H9 (cell line): ENCODE measurements at regions not wholly inside any gene's neighbourhood (a gene's known extent, or its start where the extent isn't known, plus 50 kb on each side); places are given as distances from the start of the nearest gene placed in this dataset.

Experiments
- DNase-seq: peaks from one replicate; pipeline ENCODE4 v3.0.0-alpha.2; 2017
- H2AFZ ChIP-seq: one replicate; pipeline ENCODE4 v1.6.1; 2013; ENCODE audit warnings: mild to moderate bottlenecking, low read length, control low read depth, moderate library complexity
- H2AK5ac ChIP-seq: 2 replicates; pipeline ENCODE4 v1.6.1; 2013; ENCODE audit warnings: low read length, control low read depth, mixed read lengths; ENCODE audit not compliant: insufficient read length
- H2BK120ac ChIP-seq: one replicate; pipeline ENCODE4 v1.6.1; 2013; ENCODE audit warnings: low read depth, mild to moderate bottlenecking, low read length, control low read depth, inconsistent platforms; ENCODE audit not compliant: poor library complexity, severe bottlenecking
- H2BK12ac ChIP-seq: 2 replicates; pipeline ENCODE4 v1.6.1; 2013; ENCODE audit warnings: low read length, control low read depth, mixed read lengths, low read depth; ENCODE audit not compliant: insufficient read length
- H2BK15ac ChIP-seq: 2 replicates; pipeline ENCODE4 v1.6.1; 2013; ENCODE audit warnings: low read depth, low read length, control low read depth
- H2BK20ac ChIP-seq: one replicate; pipeline ENCODE4 v1.6.1; 2013; ENCODE audit warnings: low read depth, mild to moderate bottlenecking, low read length, control low read depth, inconsistent platforms; ENCODE audit not compliant: poor library complexity, severe bottlenecking
- H2BK5ac ChIP-seq: 2 replicates; pipeline ENCODE4 v1.6.1; 2013; ENCODE audit warnings: low read length, control low read depth, mixed read lengths; ENCODE audit not compliant: insufficient read length
- H3K14ac ChIP-seq: 2 replicates; pipeline ENCODE4 v1.6.1; 2013; ENCODE audit warnings: low read length, control low read depth; ENCODE audit not compliant: insufficient read depth
- H3K18ac ChIP-seq: 2 replicates; pipeline ENCODE4 v1.6.1; 2013; ENCODE audit warnings: low read depth, mild to moderate bottlenecking, mixed read lengths, low read length, control low read depth; ENCODE audit not compliant: insufficient read length
- H3K23ac ChIP-seq: 2 replicates; pipeline ENCODE4 v1.6.1; 2013; ENCODE audit warnings: low read length, control low read depth, mixed read lengths, low read depth; ENCODE audit not compliant: insufficient read length
- H3K23me2 ChIP-seq: 2 replicates; pipeline ENCODE4 v1.6.1; 2013; ENCODE audit warnings: low read depth, mild to moderate bottlenecking, mixed read lengths, low read length, control low read depth; ENCODE audit not compliant: insufficient read length, poor library complexity, severe bottlenecking
- H3K27ac ChIP-seq: 2 replicates; pipeline ENCODE4 v1.5.1; 2013; ENCODE audit warnings: low read length, control low read depth, mixed read lengths, low read depth; ENCODE audit not compliant: insufficient read length
- H3K27me3 ChIP-seq: 2 replicates; pipeline ENCODE4 v1.6.1; 2013; ENCODE audit warnings: low read length, control low read depth, inconsistent platforms; ENCODE audit not compliant: insufficient read depth
- H3K4ac ChIP-seq: 2 replicates; pipeline ENCODE4 v1.6.1; 2013; ENCODE audit warnings: low read depth, mild to moderate bottlenecking, control low read depth, inconsistent platforms, low read length, moderate library complexity
- H3K4me1 ChIP-seq: 2 replicates; pipeline ENCODE4 v1.6.1; 2013; ENCODE audit warnings: low read length, control low read depth, inconsistent platforms; ENCODE audit not compliant: insufficient read depth
- H3K4me2 ChIP-seq: 2 replicates; pipeline ENCODE4 v1.6.1; 2013; ENCODE audit warnings: low read length, control low read depth, mixed read lengths; ENCODE audit not compliant: insufficient read length, insufficient read depth
- H3K56ac ChIP-seq: 2 replicates; pipeline ENCODE4 v1.6.1; 2013; ENCODE audit warnings: low read depth, mild to moderate bottlenecking, mixed read lengths, low read length, control low read depth; ENCODE audit not compliant: insufficient read length
- H3K79me1 ChIP-seq: 2 replicates; pipeline ENCODE4 v1.6.1; 2013; ENCODE audit warnings: low read depth, mild to moderate bottlenecking, moderate library complexity, low read length, control low read depth, inconsistent platforms; ENCODE audit not compliant: insufficient read depth, poor library complexity, severe bottlenecking
- H3K79me2 ChIP-seq: 2 replicates; pipeline ENCODE4 v1.6.1; 2013; ENCODE audit warnings: low read length, control low read depth, inconsistent platforms; ENCODE audit not compliant: insufficient read depth
- H3K9ac ChIP-seq: 2 replicates; pipeline ENCODE4 v1.6.1; 2013; ENCODE audit warnings: low read length, control low read depth, mixed read lengths; ENCODE audit not compliant: insufficient read length; ENCODE audit errors: extremely low read depth
- H3K9me3 ChIP-seq: one replicate; pipeline ENCODE4 v1.6.1; 2013; ENCODE audit warnings: low read depth, low read length, inconsistent platforms; ENCODE audit not compliant: control insufficient read depth
- H3T11ph ChIP-seq: one replicate; pipeline ENCODE4 v1.6.1; 2013; ENCODE audit warnings: mild to moderate bottlenecking, low read length, control low read depth, inconsistent platforms
- H4K20me1 ChIP-seq: one replicate; pipeline ENCODE4 v1.6.1; 2013; ENCODE audit not compliant: control insufficient read depth, insufficient read length, insufficient read depth
- H4K5ac ChIP-seq: 2 replicates; pipeline ENCODE4 v1.6.1; 2013; ENCODE audit warnings: low read depth, mild to moderate bottlenecking, mixed read lengths, low read length, control low read depth; ENCODE audit not compliant: insufficient read length
- H4K8ac ChIP-seq: replicated peaks from 2 replicates; pipeline ENCODE4 v1.6.1; 2013; ENCODE audit warnings: low read length, control low read depth, mixed read lengths, low read depth; ENCODE audit not compliant: insufficient read length
- H4K91ac ChIP-seq: 2 replicates; pipeline ENCODE4 v1.6.1; 2013; ENCODE audit warnings: low read depth, mild to moderate bottlenecking, moderate library complexity, mixed read lengths, low read length, control low read depth; ENCODE audit not compliant: insufficient read length
- H3K27ac Mint-ChIP-seq, 3 experiments: 2 replicates in 2 of 3; 3 replicates in 1 of 3; pipeline ENCODE4 v1.8.0; 2020 to 2021; ENCODE audit warnings: mixed read lengths in 3 of 3, mild to moderate bottlenecking in 1 of 3, moderate library complexity in 1 of 3
- H3K27me3 Mint-ChIP-seq: 2 replicates; pipeline ENCODE4 v1.8.0; 2021; ENCODE audit warnings: low read depth, mild to moderate bottlenecking, moderate library complexity, mixed read lengths
- H3K36me3 Mint-ChIP-seq, 3 experiments: 2 replicates in 2 of 3; 3 replicates in 1 of 3; pipeline ENCODE4 v1.8.0; 2020 to 2021; ENCODE audit warnings: low read depth in 3 of 3, mixed read lengths in 3 of 3; ENCODE audit not compliant: insufficient read depth in 1 of 3
- H3K4me1 Mint-ChIP-seq, 2 experiments: 2 replicates each; pipeline ENCODE4 v1.8.0; 2020; ENCODE audit warnings: mixed read lengths in 2 of 2
- H3K4me3 Mint-ChIP-seq, 2 experiments: 2 replicates in 1 of 2; 3 replicates in 1 of 2; pipeline ENCODE4 v1.8.0; 2020 to 2021; ENCODE audit warnings: mild to moderate bottlenecking in 2 of 2, mixed read lengths in 2 of 2, moderate library complexity in 1 of 2
- H3K9me3 Mint-ChIP-seq, 2 experiments: 2 replicates in 1 of 2; 3 replicates in 1 of 2; pipeline ENCODE4 v1.8.0; 2020; ENCODE audit warnings: mild to moderate bottlenecking in 2 of 2, mixed read lengths in 2 of 2, moderate library complexity in 1 of 2
- WGBS: extraction: QIAGEN DNeasy Blood & Tissue Kit; methylation state at CpG from one replicate; pipeline ENCODE4 v1.1.7; 2013; ENCODE audit warnings: missing lambda C conversion rate, low lambda C conversion rate, mixed read lengths; ENCODE audit not compliant: insufficient read length; ENCODE audit errors: extremely low coverage; 5-methylcytosine and 5-hydroxymethylcytosine counted together
- TF ChIP-seq, protein P1 (sequence below): fragments of 200-600 bp; sonication (generic); conservative IDR thresholded peaks from 3 replicates; pipeline ENCODE4 v1.8.0; 2021; ENCODE audit warnings: antibody characterized with exemption, mild to moderate bottlenecking

DNA sequence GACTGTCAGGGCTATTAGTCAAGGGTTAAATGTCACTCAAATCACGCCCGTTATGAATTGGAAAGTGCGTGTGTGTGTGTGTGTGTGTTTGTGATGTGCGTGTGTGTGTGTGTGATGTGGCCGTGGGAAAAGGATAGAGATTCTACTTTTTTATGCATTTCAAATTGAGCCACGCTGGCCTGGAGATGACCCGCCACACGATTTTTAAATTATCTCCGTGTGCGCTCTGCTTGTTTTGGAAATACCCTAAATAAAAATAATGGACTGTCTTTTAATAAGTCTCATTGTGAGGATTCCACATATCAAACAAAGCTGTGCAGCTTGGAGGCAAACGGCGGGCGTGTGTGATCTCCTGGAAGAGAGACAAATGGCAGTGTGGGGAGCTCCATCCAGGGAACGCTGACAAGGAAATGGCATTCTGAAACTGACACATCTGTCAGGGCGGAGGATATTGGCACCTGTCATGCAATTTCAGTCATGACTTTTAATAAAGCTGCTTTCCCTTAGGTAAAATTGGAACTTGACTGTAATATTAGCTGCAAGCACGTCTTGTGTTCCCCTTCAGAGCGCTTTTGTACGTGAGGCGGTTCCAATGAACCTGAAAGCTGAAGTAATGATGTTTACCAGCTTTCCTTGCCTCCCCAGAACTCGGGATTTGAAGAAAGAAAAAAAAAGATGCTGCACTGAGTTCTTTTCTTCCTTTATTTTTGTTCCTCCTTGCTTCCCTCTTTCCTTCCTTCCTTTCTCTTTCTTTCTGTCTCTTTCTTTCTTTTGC, 381.8 kb upstream of the SMIM21 start:
- no peak overlapping the region for H3K56ac ChIP-seq
- no peaks in the 10 kb centered on the region for H4K20me1 ChIP-seq
- no peak overlapping the region for H4K5ac ChIP-seq
- H4K91ac ChIP-seq, result no peak overlapping the region
- no peak overlapping the region for H3K4me2 ChIP-seq
- H3T11ph ChIP-seq, result no peak overlapping the region
- no peak overlapping the region for H2BK20ac ChIP-seq
- H3K18ac ChIP-seq, result no peak overlapping the region
- H3K27ac Mint-ChIP-seq, result 0 out of 7 replicates have a peak overlapping the region, but pooled peaks of 1 of the 3 experiments have one; percentile 4
- H3K27me3 ChIP-seq, result no peaks in the 10 kb centered on the region
- no peak overlapping the region for H3K27ac ChIP-seq
- H2BK15ac ChIP-seq, result no peak overlapping the region
- H2BK5ac ChIP-seq, result no peak overlapping the region
- no peak overlapping the region for H3K4ac ChIP-seq
- H3K36me3 Mint-ChIP-seq, result no peaks in the 10 kb centered on the region
- H3K27me3 Mint-ChIP-seq, result no peaks in the 10 kb centered on the region
- H3K23me2 ChIP-seq, result no peaks in the 10 kb centered on the region
- no peak overlapping the region for H3K14ac ChIP-seq
- H4K8ac ChIP-seq, result no peak overlapping the region
- no peak overlapping the region for H3K23ac ChIP-seq
- no peak overlapping the region for H3K4me3 Mint-ChIP-seq
- no peaks in the 10 kb centered on the region for H3K9me3 ChIP-seq
- H3K9me3 Mint-ChIP-seq, result no peaks in the 10 kb centered on the region
- no peaks in the 10 kb centered on the region for H3K79me2 ChIP-seq
- H2BK12ac ChIP-seq, result no peak overlapping the region
- H3K4me1 ChIP-seq, result no peaks in the 10 kb centered on the region
- H2BK120ac ChIP-seq, result no peak overlapping the region
- no CpG with 5 or more reads among the region's 20 CpGs for WGBS
- H3K79me1 ChIP-seq, result no peaks in the 10 kb centered on the region
- no peak for DNase-seq
- no peak overlapping the region for H3K9ac ChIP-seq
- TF ChIP-seq, protein P1, sequence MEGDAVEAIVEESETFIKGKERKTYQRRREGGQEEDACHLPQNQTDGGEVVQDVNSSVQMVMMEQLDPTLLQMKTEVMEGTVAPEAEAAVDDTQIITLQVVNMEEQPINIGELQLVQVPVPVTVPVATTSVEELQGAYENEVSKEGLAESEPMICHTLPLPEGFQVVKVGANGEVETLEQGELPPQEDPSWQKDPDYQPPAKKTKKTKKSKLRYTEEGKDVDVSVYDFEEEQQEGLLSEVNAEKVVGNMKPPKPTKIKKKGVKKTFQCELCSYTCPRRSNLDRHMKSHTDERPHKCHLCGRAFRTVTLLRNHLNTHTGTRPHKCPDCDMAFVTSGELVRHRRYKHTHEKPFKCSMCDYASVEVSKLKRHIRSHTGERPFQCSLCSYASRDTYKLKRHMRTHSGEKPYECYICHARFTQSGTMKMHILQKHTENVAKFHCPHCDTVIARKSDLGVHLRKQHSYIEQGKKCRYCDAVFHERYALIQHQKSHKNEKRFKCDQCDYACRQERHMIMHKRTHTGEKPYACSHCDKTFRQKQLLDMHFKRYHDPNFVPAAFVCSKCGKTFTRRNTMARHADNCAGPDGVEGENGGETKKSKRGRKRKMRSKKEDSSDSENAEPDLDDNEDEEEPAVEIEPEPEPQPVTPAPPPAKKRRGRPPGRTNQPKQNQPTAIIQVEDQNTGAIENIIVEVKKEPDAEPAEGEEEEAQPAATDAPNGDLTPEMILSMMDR, result no peak
- H2AFZ ChIP-seq, result no peak overlapping the region
- H2AK5ac ChIP-seq, result no peak overlapping the region
- peaks cover 4% of the 10 kb centered on the region in 2 experiments for H3K4me1 Mint-ChIP-seq
